ENCODE measurements at regions not wholly inside any gene's neighbourhood (a gene's known extent, or its start where the extent isn't known, plus 50 kb on each side); places are given as distances from the start of the nearest gene placed in this dataset.

GRCh38 chr9:78585909-78586308, 289.0 kb downstream of the PSAT1 start:
- FAIRE-seq (no peak), DNase-seq (ENCODE audit: extremely low spot score, insufficient read length, low read depth) (no peak)

- DNase-seq (ENCODE audit: extremely low spot score, insufficient read length, low read depth) (no peak), FAIRE-seq (no peak)
These were observed 293.1 kb downstream of the PSAT1 start for GRCh38 chr9:78590068-78590467.

- FAIRE-seq (no peak), DNase-seq (ENCODE audit: extremely low spot score, insufficient read length, low read depth) (no peak)
These were observed 295.9 kb downstream of the PSAT1 start for GRCh38 chr9:78592811-78593210.

GRCh38 chr9:78595200-78595945, 298.4 kb downstream of the PSAT1 start:
- FAIRE-seq: no peak

GRCh38 chr9:78596346-78596745, 299.4 kb downstream of the PSAT1 start:
- no peak for DNase-seq (ENCODE audit: extremely low spot score, insufficient read length, low read depth)
- FAIRE-seq: no peak

More at GRCh38 chr9:78595200-78595945, 298.4 kb downstream of the PSAT1 start:
- no peak for DNase-seq (ENCODE audit: extremely low spot score, insufficient read length, low read depth)

GRCh38 chr9:78598120-78598519, 301.2 kb downstream of the PSAT1 start:
- FAIRE-seq (no peak), DNase-seq (ENCODE audit: extremely low spot score, insufficient read length, low read depth) (no peak)

GRCh38 chr9:78599926-78600325, 303.0 kb downstream of the PSAT1 start:
- no peak for DNase-seq (ENCODE audit: extremely low spot score, insufficient read length, low read depth)
- FAIRE-seq: no peak

GRCh38 chr9:78601957-78602565, 305.1 kb downstream of the PSAT1 start:
- FAIRE-seq (peak; percentile 69), DNase-seq (ENCODE audit: extremely low spot score, insufficient read length, low read depth) (no peak)

GRCh38 chr9:78605041-78606000, 308.4 kb downstream of the PSAT1 start:
- no peak for FAIRE-seq
- DNase-seq (ENCODE audit: extremely low spot score, insufficient read length, low read depth): no peak

- FAIRE-seq (no peak), DNase-seq (ENCODE audit: extremely low spot score, insufficient read length, low read depth) (no peak)
These were observed 309.1 kb downstream of the PSAT1 start for GRCh38 chr9:78606001-78606379.

- no peak for FAIRE-seq
- DNase-seq (ENCODE audit: extremely low spot score, insufficient read length, low read depth): no peak
These were observed 310.9 kb downstream of the PSAT1 start for GRCh38 chr9:78607853-78608252.

- FAIRE-seq (no peak), DNase-seq (ENCODE audit: extremely low spot score, insufficient read length, low read depth) (no peak)
These were observed 312.5 kb downstream of the PSAT1 start for GRCh38 chr9:78609450-78609849.

GRCh38 chr9:78612091-78612490, 315.2 kb downstream of the PSAT1 start:
- DNase-seq (ENCODE audit: extremely low spot score, insufficient read length, low read depth) (no peak), FAIRE-seq (no peak)

GRCh38 chr9:78613006-78613405, 316.1 kb downstream of the PSAT1 start:
- FAIRE-seq: no peak
- DNase-seq (ENCODE audit: extremely low spot score, insufficient read length, low read depth): no peak

- FAIRE-seq: no peak
These were observed 318.0 kb downstream of the PSAT1 start for GRCh38 chr9:78614892-78615291.

GRCh38 chr9:78615372-78615771, 318.4 kb downstream of the PSAT1 start:
- no peak for FAIRE-seq
- DNase-seq (ENCODE audit: extremely low spot score, insufficient read length, low read depth): no peak

More at GRCh38 chr9:78614892-78615291, 318.0 kb downstream of the PSAT1 start:
- DNase-seq (ENCODE audit: extremely low spot score, insufficient read length, low read depth): no peak

- no peak for DNase-seq (ENCODE audit: extremely low spot score, insufficient read length, low read depth)
- FAIRE-seq: no peak
These were observed 321.8 kb downstream of the PSAT1 start for GRCh38 chr9:78618735-78619134.

- no peak for DNase-seq (ENCODE audit: extremely low spot score, insufficient read length, low read depth)
- no peak for FAIRE-seq
These were observed 323.4 kb downstream of the PSAT1 start for GRCh38 chr9:78620303-78620702.

- no peak for FAIRE-seq
- no peak for DNase-seq (ENCODE audit: extremely low spot score, insufficient read length, low read depth)
These were observed 323.8 kb downstream of the PSAT1 start for GRCh38 chr9:78620764-78621163.

GRCh38 chr9:78622126-78622525, 325.2 kb downstream of the PSAT1 start:
- FAIRE-seq (no peak), DNase-seq (ENCODE audit: extremely low spot score, insufficient read length, low read depth) (no peak)

GRCh38 chr9:78626971-78627370, 330.0 kb downstream of the PSAT1 start:
- FAIRE-seq (no peak), DNase-seq (ENCODE audit: extremely low spot score, insufficient read length, low read depth) (no peak)
